ENCODE measurements at regions not wholly inside any gene's neighbourhood (a gene's known extent, or its start where the extent isn't known, plus 50 kb on each side); places are given as distances from the start of the nearest gene placed in this dataset.

- TF ChIP-seq POLR2AphosphoS5 (IDR thresholded peaks at IDR 0.05; ENCODE audit: borderline replicate concordance, low read depth, low read length) (no peak), EZH2 (IDR thresholded peaks at IDR 0.05) (no peak), FOXP2 (optimal IDR thresholded peaks at IDR 0.05; ENCODE audit: control extremely low read depth, extremely low read length, insufficient read depth) (no peak)
These were observed 266.5 kb upstream of the ITGA1 start for GRCh38 chr5:52521236-52521635.

Data from SK-N-MC (cell line).